VCaP (cell line): ENCODE measurements at regions not wholly inside any gene's neighbourhood (a gene's known extent, or its start where the extent isn't known, plus 50 kb on each side); places are given as distances from the start of the nearest gene placed in this dataset.
"Not testable (repeated sequence)": the region's sequence is repeated elsewhere in the genome, so short reads cannot be mapped to it uniquely, and the experiment has no call there.

Experiments used
- H3K27ac ChIP-seq: fragments of 450-650 bp; 2 replicates; pipeline ENCODE4 v1.5.1; 2017
- TF ChIP-seq, protein P1 (sequence below): fragments of 450-650 bp; conservative IDR thresholded peaks from 2 replicates; pipeline ENCODE4 v1.5.1; 2017; ENCODE audit warnings: mild to moderate bottlenecking, moderate library complexity

DNA sequence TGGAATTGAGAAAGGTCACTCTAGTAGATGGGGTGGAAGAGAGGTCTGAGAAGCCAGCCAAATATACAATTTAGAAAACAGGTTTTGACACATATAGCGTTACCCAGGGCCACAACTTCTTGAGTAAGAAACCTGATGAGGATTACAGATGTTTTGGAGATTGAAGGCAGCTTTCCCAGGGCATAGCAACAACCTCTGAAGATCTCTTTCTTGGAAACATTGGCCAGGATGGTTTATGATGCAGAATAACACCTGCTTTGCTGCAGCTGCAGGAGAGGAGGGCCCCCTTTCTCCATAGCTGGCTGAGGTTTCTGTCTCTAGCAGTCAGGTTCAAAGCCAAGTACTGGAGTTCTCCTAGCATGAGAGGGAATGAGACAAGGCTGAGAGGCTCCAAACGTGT, 75.1 kb upstream of the NUP50 start:
- TF ChIP-seq, protein P1, sequence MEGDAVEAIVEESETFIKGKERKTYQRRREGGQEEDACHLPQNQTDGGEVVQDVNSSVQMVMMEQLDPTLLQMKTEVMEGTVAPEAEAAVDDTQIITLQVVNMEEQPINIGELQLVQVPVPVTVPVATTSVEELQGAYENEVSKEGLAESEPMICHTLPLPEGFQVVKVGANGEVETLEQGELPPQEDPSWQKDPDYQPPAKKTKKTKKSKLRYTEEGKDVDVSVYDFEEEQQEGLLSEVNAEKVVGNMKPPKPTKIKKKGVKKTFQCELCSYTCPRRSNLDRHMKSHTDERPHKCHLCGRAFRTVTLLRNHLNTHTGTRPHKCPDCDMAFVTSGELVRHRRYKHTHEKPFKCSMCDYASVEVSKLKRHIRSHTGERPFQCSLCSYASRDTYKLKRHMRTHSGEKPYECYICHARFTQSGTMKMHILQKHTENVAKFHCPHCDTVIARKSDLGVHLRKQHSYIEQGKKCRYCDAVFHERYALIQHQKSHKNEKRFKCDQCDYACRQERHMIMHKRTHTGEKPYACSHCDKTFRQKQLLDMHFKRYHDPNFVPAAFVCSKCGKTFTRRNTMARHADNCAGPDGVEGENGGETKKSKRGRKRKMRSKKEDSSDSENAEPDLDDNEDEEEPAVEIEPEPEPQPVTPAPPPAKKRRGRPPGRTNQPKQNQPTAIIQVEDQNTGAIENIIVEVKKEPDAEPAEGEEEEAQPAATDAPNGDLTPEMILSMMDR: no peak
- no peak overlapping the region for H3K27ac ChIP-seq

DNA sequence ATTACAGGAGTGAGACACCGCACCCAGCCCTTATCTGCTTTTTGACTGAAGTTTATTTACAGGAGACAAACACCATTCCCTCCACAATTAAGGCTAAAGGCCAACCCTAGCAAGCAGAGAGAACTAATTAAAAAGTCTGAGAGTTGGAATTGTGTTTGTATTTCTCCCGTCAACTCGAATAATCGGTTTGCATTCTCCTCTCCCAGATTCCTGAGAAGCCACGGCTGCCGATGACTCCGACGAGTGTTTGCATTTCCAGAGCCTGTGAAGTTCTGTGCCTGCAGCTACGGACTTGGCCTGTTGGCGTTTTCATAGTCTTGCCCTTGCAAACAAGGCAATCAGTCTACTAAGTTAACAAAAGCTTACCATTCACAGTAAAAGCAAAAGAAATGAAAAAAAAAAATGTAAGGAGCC, 73.2 kb upstream of the NUP50 start:
- peak overlapping the region; percentile 54 for H3K27ac ChIP-seq
- TF ChIP-seq, protein P1: peak; percentile 36

DNA sequence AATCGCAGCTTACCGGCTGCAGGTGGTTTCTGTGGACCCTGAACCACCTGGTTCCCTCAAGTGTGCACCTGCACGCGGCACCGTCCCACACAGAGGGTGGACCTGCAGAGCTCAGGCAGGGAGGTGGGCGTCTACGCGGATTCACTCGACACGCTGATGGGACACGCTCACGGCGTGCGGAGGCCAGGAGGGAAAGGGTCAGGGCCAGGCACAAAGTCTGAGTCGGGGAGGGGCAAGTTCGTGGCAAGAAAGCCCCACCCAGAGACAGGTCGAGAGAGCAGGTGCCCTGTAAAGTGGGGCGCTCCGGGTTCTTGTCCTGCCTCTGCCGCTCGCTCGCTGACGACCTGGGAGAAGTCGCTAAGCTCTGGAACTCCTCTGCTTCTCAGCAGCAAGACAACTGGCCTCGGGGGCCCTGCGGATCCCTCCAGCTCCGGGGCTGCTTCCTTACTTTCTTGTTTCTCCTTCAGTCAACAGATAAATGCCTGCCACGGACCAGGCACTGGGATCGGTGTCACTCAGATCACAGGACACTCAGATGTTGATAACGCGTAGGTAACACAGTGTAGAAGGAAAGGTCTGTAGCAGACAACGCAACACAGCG, 72.4 kb upstream of the NUP50 start:
- TF ChIP-seq, protein P1: no peak
- H3K27ac ChIP-seq: no peak overlapping the region

DNA sequence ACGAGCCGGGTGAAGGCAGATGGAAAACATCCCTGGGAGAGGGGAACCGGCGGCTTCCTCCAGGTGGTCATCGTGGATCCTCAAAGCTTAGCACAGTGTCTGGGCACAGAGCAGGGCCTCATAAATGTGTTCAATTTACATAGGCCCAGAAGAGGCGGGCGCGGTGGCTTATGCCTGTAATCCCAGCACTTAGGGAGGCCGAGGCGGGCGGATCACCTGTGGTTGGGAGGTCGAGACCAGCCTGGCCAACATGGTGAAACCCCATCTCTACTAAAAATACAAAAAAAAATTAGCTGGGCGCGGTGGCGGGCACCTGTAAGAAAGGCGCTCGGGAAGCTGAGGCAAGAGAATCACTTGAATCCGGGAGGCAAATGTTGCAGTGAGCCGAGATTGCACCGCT, 71.8 kb upstream of the NUP50 start:
- not testable (repeated sequence) for H3K27ac ChIP-seq

DNA sequence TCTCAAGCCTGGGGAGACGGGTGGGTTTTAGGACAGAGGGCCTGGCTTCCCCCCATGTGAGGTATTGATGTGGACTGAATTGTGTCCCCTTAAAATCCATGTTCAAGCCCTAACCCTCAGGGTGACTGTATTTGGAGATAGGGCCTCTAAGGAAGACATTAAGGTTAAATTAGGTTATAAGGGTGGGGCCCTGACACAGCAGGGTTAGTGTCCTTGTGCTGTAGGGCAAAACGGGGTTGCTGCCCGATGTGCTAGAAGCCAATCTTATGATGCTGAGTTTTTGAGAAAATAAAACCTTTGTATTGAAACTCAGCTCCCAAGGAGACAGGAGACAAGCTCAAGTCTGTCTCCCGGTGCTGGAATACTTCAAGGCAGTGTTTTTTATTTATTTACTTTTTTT, 71.1 kb upstream of the NUP50 start:
- H3K27ac ChIP-seq: no peak overlapping the region

DNA sequence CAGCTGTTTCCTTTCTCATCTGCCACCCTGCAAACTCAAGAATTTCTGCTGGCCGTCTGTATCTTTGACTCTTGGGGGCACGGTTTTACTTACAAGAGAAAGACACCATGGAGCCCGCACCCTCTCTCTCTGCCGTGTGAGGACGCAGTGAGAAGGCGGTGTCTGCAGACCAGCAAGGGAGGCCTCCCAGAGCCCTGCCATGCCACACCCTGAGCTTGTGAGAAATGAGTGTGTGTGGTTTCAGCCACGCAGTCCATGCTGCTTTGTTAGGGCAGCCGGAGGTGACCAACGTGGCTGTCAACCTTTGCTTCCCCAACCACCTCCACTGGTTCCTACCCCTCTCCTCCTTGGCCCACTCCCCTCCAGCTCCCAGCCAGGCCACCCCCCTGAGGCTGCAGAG, 70.1 kb upstream of the NUP50 start:
- TF ChIP-seq, protein P1: no peak
- H3K27ac ChIP-seq: no peak overlapping the region

More for the DNA sequence above, 71.1 kb upstream of the NUP50 start:
- TF ChIP-seq, protein P1: no peak

DNA sequence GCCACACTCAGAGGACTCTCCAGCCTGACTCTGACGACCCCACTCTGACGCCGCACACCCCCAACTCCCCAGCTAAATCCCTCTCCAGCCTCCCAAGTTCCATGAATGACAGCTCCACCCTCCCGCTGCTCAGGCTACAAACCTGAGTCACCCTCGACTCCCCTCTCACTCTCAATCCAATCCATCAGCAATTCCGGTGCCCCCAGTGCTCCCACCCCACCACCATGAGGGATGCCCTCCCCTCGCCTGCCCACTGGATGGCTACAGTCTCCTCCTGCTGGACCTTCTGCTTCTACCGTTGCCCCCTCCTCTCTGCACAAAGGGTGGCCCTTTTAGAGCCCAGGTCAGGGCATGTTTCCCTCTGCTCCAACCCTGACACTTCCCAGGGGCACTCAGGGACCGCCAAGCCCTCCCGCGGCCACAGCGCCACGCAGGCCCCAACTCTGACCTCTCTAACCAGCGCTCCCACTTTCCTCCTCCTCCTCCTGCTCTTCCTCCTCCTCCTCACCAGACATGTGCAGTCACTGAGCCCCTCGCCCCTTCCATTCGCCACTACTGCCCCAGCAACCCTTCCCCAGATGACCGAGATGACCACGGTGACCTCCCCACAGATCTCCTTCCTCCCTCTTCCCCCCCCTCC, 69.5 kb upstream of the NUP50 start:
- TF ChIP-seq, protein P1: no peak

DNA sequence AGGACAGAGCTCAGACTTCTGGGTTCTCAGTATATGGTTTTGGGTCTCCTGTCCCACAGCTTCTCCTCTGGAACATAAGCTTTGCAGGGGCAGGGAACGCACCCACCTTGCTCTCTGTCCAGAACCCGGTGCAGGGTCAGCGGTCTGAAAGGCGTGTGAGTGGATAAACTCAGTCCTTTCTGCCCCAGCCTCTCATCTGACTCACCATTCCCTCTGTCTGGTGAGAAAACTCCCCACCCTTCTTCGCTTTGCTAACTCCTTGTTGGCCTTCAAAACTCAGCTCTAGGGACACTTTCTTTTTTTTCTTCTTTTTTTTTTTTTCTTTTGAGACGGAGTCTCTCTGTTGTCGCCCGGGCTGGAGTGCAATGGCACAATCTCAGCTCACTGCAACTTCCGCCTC, 68.9 kb upstream of the NUP50 start:
- H3K27ac ChIP-seq: no peak overlapping the region
- TF ChIP-seq, protein P1: no peak

More for the DNA sequence above, 69.5 kb upstream of the NUP50 start:
- no peak overlapping the region for H3K27ac ChIP-seq
